Stimulated activated naive CD4-positive, alpha-beta T cell (primary cell): ENCODE measurements at regions not wholly inside any gene's neighbourhood (a gene's known extent, or its start where the extent isn't known, plus 50 kb on each side); places are given as distances from the start of the nearest gene placed in this dataset.
"Not testable (repeated sequence)": the region's sequence is repeated elsewhere in the genome, so short reads cannot be mapped to it uniquely, and the experiment has no call there.

Experiments used
- DNase-seq, 6 experiments: peaks; one replicate each; lab custom pipeline; 2025; lab: John Stamatoyannopoulos, UW

DNA sequence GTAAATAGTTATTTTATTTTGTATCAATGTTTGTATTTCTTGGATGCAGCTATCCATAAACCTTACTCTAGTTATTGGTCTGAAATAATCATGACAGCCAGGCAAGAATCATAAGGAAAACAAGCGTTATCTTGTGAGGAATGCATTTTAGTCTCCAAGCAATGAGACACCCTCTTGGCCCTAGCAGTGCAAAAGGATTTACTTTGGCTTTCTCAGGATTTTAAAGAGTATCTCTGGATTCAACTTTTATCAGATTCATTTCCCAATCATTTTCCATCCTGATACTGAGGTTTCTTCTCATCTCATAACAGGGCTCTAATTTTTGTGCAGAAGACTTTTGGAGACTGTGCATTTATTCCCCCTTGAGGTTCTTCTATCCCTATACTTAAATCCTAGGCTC lies 480.8 kb downstream of the TMX3 start:
- DNase-seq = no peak

DNA sequence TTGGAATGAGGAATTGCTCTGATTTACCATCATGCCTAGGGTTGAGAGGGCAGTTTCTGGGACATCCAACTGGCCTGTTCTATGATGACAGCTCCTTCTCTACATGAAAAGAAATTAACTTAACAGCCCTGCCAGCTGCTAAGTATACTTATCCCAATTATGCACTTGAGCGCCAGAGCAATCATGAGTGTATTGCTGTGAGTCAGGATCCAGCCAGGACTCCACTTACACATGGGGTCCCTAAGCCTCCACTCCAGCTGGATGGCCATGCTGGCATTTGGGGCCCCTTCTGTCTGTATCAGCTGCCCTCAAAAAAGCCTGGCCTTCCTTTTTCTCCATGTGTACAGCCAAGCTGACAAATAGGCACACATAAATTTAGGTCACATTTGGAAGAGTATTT lies 481.9 kb downstream of the TMX3 start:
- DNase-seq = no peak

DNA sequence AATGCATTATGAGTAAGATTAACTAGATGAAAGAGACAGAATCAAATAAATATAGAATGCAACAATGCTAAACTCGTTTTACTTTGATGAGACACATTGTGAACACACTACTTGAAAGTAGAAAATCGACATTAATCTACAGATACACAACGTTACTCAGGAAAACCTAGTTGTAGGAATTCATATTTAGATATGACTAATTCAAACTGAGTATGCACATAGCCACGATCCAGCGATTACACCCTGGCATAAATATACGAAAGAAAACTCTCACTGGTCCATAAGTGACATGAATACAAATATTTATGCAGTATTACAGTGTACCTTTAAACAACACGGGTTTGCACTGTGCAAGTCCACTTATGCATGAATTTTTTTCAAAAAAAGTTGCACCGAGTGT lies 485.6 kb downstream of the TMX3 start:
- DNase-seq = no peak

DNA sequence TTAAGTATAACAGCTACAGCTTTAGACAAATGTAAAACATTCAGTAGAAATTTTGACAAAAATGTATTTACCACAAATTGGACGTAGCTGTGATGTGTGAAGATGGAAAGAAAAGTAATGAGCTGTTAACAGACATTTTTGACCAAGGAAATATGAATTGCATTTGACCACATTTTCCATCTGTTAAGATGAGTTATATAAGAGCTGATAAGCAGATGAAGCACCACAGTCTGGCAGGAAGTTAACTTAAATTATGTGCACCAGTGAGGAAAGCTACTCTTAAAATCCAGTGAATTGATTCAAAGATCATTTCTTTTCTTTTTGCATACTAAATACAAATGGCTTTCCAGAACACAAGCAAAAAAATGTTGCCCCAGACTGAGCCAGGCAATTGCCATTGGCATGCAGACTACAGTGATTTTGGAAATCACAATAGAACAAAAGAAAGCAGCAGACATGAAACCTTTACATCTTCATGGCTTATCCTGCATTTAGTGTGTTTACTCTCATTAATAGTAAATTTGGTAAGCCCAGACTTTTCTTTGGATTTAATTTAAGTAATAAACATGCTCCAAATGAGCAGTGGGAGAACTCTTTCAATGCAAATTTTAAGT lies 493.7 kb downstream of the TMX3 start:
- no peak for DNase-seq

DNA sequence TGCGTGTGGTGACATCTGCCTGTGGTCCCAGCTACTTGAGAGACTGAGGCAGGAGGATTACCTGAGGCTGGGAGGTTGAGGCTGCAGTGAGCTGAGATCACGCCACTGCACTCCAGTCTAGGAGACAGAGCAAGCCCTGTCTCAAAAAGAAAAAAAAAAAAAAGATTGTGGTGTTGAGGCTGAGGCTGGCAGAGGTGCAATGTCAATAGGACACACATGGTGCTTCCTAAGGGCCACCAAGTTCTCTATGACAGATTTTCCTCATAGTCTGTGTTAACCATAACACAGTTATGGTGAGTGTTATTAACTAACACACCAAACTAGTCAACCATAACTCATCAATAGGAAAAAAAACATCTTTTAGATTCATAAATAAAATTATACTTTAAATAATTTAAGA lies 494.4 kb downstream of the TMX3 start:
- no peak for DNase-seq

DNA sequence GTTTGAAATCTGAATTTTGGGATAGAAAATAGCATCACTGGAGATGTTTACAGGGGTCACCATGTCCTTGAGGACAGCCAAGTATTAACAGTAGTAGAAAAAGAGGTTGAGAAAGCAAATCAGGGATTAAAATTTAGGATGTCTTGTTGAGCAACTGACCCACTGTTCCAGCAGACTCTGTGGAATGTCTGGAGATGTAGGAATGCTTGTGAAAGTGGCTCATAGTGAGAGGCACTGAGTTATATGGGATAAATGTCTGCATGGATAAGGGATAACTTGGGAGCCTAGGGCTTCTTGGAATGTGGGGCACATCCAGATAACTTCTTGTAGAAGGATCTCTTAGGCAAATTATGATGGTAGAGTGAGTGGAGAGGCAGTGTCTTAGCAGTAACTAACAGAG lies 495.0 kb downstream of the TMX3 start:
- no peak for DNase-seq

DNA sequence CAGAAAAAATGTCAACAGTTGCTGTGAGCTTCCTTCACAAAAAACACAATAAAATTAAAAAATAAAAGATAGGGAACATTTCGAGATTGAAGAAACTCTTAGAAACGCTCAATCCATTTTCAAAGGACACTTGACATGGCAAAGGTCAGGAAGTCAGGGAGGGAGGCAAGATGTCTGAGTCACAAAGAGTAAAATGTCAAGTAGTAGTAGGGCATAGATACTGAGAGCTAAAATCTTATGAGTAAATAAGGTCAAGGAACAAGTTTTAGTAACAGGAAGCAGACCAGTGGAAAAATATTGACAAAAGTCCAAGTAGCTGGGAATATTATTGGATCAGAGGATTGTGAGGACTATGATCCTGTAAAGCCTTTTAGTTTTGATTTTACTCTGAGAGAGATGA lies 495.6 kb downstream of the TMX3 start:
- DNase-seq = no peak

DNA sequence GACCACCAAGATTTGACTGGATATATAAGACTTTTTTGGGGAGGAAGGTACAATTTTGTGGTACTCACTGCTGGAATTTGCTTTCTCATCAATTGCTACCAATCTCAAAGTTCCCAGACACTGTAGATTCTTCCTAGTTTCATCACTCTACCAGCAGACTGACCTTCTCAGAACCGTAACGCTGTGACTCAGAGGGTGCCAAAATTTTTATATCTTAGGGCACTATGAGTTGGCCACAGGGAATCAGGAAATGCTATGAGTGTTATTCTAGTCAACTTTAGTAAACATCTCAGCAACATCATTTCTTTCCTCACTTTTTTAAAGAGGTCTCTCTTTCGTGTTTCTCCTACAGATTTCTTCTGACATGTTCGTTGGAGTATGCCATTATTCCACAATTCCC lies 499.0 kb downstream of the TMX3 start:
- no peak for DNase-seq

DNA sequence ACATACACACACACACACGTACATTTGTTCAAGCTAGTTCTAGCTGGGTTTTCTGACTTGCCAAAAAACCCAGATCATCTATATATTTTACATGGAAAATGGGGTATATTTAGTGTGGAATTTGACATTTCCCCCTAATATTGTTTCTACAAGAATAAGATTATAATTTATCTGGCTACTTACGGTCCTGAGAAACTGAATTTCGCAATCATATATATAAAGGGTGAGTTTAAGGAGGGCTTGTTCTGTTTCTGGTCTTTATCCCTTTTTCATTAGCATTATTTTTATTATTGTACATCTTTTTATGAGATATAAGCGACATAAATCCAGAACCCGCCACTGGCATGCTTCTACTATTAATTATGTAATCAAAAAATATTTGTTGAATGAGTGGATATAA lies 528.9 kb downstream of the TMX3 start:
- DNase-seq = no peak

DNA sequence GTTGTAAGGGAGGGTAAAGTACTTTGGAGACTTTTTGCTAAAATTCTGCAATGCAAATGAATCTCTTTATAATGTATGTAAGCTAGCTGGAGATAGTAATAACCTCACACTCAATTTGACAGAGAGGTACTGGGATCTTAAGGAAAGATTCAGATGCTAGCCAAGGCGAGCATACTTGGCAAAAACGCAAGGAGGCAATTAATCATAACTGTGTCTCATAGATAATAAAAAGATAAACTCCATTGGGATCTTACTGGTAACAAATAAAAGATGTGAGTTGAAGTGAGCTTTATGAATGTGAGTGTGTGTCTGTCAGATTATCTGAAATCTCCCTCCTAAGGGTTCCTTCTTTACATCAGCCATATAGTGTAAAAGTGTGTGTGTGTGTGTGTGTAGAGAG lies 533.0 kb downstream of the TMX3 start:
- no peak for DNase-seq

DNA sequence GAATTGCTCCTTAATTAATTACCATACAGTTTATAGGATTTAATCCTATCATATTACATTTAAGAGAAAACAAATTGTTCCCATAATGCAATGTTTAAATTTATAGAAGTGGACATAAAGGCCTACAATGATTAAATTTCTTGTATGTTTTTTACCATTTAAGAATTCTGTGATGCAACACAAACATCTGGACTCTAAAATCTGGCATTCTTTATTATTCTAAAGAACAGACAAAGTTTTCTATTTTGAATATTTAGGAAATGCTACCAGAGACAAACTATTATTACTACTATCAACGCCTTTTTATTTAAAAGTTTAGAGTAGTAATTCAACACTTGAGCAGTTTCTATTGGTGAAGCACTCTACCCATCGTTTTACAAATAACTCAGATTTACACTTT lies 535.1 kb downstream of the TMX3 start:
- DNase-seq = no peak

DNA sequence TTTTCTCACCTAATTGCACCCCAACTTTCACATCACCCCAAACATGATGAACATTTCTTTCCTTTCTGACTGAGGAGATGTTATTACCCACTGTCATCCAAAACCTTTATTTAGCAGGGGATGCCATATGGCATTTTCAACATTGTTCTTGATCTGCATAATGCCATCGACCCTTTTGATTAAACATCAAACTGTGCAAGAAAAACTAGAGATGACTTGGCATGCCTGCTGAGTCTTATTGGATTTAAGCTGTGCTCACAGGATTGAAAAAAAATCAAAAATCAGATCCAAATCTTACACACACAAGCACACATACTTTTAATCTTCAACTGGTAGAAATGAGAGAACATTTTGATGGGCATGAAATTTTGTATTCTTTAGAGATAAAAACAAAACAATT lies 536.0 kb downstream of the TMX3 start:
- DNase-seq = no peak

DNA sequence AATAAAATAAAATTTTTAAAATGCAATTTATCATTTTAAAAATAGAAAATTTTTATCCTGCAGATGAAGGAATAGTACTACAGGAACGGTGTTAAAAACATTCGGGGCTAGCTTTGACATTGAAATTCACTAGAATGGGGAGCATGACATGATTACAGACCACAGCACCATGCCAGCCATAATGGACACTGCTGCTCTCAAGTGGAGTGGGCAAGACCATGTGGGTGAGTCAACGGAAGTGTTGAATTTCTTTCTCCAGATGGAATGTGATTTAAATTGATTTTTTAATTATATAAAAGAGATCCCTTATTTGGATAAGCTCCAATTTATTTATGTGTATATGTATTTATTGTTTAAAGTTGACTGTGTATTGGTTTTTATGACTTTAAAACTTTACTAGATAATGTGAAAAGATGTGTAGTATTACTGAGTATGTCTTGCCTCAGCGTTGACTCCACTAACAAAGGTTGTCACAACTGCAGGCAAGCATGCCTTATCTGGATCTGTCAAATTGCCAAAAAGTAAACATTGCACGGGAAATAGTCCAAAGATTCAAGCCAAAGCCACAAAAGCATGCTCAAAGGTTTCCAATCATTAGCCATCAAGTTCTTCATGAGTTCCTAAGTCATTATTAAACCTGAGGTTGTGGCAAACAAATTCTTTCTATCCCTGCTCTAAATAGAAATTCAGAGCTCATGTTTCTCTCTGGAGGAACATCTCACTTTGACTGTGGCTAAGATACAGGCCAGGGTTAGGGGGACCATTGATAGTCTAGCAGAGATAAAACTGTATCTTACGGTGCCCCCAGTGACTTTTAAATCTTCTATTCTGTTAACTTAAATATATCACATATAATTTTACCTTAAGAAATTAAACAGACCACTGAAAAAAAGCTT lies 536.9 kb downstream of the TMX3 start:
- no peak for DNase-seq

DNA sequence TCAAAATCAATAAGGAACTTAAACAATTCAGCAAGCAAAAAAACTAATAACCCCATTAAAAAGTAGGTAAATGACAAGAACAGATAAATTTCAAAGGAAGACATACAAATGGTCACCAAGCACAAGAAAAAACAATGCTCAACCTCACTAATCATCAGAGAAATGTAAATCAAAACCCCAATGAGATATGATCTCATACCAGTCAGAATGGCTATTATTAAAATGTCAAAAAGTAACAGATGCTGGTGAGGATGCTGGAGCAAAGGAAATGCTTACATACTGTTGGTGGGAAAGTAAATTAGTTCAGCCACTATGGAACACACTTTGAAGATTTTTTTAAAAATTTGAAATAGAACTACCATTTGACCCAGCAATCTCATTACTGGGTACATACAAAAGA lies 538.0 kb downstream of the TMX3 start:
- no peak for DNase-seq

DNA sequence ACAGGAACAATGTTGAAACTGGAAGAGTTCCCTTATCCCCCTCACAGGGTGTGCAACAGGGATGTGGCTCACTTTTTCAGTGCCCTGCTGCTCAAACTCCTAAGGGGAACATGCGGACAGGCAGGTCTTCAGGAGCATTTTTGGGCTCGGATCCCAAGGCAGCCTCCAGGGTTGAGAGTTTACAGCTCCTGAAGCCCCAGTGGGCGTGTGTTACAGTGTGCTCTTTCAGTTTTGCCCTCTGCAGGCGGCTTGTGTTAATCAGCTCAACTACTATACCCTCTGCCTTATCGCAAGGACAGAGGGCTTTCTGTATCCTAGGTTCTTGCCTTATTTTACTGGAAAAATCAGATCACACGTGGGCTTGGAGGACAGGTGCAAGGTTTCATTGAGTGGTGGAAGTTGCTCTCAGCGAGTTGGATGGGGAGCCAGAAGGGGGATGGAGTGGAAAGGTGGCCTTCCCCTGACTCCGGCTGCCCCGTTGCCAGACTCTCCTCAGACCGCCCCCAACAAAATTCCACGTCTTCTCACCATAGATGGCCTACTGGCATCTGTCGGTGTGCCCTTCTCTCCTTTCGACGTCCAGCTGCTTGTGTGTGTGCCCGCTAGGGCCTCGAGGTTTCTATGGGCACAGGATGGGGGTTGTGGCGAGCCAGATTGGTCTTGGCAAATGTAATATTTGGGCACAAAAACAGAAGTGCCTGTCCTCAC lies 541.9 kb downstream of the TMX3 start:
- DNase-seq = no peak

DNA sequence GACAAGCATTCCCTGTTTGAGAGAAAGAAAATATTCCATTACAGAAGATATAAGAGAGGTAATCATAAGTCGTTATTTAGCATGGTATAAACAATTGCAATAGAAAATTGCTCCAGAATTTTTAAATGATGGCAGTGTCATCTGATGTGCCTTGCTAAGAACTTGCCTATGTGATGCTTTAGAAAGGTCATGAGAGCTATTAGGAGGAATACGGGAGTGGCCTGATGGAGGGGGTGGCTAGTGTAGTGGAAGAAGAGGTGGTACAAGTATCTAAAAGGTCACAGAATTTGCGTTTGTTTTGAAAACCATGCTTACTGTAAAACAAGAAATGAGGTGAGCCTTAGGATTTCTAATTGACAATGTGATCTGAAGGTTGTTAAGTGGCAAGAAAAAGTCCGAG lies 550.0 kb downstream of the TMX3 start:
- no peak for DNase-seq

DNA sequence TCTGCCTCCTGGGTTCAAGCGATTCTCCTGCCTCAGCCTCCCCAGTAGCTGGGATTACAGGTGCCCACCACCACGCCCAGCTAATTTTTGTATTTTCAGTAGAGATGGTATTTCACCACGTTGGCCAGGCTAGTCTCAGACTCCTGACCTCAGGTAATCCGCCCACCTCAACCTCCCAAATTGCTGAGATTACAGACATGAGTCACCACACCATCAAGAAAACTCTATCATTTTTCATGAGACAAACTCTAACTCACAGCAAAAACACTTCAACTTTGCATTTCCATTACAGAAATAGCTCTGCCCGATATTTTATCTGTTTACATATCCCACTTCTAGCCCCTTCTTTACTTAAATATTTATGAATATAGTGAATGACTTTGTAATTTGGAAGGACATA lies 561.1 kb downstream of the TMX3 start:
- DNase-seq = not testable (repeated sequence)

DNA sequence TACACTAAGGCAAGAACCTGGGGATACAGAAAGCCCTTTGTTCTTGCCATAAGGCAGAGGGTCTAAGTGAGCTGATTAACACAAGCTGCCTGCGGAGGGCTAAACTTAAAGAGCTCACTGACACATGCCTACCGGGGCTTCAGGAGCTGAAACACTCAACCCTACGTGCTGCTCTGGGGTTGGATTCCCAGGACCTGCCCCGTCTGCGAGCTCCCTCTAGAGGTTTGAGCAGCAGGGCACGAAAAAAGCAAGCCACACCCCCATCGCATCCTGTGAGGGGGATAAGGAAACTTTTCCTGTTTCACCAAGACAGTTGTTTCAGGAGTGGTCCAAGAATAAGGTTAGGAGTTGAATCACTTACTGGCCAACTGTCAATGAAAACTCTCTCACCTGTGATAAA lies 562.1 kb downstream of the TMX3 start:
- DNase-seq = no peak

DNA sequence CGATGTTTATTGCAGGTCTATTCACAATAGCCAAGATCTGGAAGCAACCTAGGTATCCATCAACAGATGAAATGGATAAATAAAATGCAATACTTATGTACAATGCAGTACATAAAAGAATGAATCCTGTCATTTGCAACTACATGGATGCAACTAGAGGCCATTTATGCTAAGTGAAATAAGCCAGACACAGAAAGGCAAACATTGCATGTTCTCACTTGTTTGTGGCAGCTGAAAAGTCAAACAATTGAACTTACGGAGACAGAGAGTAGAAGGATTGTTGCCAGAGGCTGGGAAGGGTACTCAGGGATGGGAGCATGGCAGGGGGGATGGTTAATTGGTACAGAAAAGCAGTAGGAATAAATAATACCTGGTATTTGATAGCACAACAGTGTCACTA lies 563.9 kb downstream of the TMX3 start:
- DNase-seq = no peak

DNA sequence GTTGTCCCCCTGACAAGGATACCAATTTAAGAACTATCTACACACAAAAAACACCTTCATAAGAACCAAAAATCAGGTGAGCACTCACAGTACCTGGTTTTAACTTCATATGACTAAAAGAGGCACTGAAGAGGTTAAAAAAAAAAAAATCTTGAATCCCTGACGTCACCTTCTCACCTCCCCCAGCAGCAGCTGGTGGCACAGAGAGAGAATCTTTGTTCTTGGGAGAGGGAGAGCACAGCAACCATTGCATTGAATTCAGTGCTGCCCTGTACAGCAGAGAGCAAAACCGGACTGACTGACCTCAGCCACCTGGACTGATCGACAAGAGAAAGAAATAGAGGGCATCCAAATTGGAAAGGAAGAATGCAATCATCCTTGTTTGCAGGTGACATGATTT lies 566.0 kb downstream of the TMX3 start:
- DNase-seq = no peak

DNA sequence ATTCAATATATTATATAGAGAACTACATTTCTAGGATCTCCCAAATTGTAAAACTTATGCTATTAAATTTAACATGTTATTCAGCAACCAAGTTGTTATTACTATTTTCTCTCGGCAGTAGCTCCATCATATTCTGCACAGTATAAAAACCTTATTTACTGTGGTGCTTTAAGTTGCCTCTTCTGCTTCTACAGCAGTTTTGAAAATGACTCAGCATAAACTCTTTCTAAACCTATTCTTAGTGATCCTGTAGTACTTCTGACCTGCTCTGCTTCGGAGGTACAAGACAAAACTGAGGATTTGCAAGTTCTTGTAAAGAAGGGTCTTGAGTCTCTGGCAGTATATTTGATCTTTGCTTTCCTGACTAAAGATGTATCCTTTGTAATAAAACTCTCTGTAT lies 567.2 kb downstream of the TMX3 start:
- no peak for DNase-seq

DNA sequence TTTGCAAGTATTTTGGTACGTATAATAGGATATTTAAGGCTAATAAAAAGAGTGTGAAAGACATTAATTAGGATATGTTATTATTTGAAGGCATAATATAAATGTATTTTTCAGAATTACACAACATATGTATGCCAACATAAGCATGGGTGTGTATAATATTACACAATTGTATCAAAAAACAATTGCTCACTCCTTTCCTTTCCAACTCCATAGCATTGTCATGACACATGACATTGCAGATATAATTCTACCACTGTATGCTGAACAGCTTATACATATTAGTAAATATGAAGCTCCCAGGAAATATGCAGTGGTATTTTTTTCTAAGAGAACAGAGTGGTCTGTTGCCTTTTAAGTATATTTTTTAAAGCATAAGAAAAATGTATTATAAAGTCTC lies 593.1 kb downstream of the TMX3 start:
- no peak for DNase-seq

DNA sequence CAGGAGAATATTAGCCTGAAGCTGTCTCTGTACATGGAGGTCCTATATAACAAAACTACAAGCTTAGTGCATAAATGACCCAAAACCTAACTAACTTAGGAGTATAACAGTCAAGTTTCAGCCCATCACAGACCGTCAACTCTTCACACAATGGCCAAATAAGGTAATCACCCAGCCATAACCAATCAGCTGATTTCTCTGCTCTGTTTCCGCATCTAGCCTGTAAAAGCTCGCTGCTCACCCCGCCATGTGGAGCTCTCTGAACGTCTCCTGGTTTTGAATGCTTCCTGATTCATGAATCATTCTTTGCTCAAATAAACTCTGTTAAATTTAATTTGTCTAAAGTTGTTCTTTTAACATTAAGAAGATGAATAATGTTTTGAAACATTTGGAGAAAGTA lies 593.6 kb downstream of the TMX3 start:
- no peak for DNase-seq
